GM13976 (cell line): ENCODE measurements at regions not wholly inside any gene's neighbourhood (a gene's known extent, or its start where the extent isn't known, plus 50 kb on each side); places are given as distances from the start of the nearest gene placed in this dataset.

Source experiments
- DNase-seq: peaks from one replicate; pipeline ENCODE4 v3.0.0; 2012; ENCODE audit warnings: low spot score
- in situ Hi-C: fragments of 300-500 bp; cut with MboI; formaldehyde crosslinking; loops from one replicate; pipeline ENCODE4 v1.12.0; 2022; ENCODE audit warnings: low sequenced_read_pairs, mixed read lengths, inconsistent platforms; ENCODE audit not compliant: unreplicated experiment
- TF ChIP-seq, protein P1 (sequence below): IDR thresholded peaks from 2 replicates; pipeline ENCODE4 v1.5.1; 2012; ENCODE audit warnings: borderline replicate concordance, mild to moderate bottlenecking; ENCODE audit not compliant: insufficient read depth; ENCODE audit errors: extremely low read depth, missing control alignments, control extremely low read depth

GRCh38 chr4:31104043-31104442, 383.9 kb downstream of the PCDH7 start:
- no peak for DNase-seq
- in situ Hi-C loops = no loop called here
- TF ChIP-seq, protein P1, sequence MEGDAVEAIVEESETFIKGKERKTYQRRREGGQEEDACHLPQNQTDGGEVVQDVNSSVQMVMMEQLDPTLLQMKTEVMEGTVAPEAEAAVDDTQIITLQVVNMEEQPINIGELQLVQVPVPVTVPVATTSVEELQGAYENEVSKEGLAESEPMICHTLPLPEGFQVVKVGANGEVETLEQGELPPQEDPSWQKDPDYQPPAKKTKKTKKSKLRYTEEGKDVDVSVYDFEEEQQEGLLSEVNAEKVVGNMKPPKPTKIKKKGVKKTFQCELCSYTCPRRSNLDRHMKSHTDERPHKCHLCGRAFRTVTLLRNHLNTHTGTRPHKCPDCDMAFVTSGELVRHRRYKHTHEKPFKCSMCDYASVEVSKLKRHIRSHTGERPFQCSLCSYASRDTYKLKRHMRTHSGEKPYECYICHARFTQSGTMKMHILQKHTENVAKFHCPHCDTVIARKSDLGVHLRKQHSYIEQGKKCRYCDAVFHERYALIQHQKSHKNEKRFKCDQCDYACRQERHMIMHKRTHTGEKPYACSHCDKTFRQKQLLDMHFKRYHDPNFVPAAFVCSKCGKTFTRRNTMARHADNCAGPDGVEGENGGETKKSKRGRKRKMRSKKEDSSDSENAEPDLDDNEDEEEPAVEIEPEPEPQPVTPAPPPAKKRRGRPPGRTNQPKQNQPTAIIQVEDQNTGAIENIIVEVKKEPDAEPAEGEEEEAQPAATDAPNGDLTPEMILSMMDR = no peak

DNA sequence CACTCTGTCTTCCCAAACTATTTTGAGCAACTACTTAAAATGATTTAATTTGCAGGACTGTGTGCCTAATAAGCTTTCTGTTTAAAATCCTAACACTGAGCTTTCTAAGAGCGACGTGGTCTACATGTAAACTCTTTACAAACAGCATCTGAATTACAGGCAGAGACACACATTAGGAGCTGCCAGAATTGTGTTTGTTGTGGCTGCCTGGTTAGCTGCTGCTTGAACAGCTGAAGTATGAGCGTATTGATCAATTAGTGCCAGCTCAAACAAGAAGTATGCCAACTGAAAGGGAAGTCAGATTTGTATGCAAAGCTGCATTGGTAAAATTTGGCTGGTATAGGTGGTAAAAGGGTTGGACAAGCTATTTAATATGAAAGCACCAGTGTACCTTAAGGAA, 384.4 kb downstream of the PCDH7 start:
- in situ Hi-C loops = no loop called here
- DNase-seq = no peak
- TF ChIP-seq, protein P1 = no peak

GRCh38 chr4:31106419-31106818, 386.2 kb downstream of the PCDH7 start:
- no peak for DNase-seq
- TF ChIP-seq, protein P1 = no peak
- in situ Hi-C loops = no loop called here

GRCh38 chr4:31107362-31107761, 387.2 kb downstream of the PCDH7 start:
- DNase-seq = no peak
- TF ChIP-seq, protein P1 = no peak
- in situ Hi-C loops = no loop called here

GRCh38 chr4:31108762-31109161, 388.6 kb downstream of the PCDH7 start:
- no peak for DNase-seq
- TF ChIP-seq, protein P1 = no peak
- in situ Hi-C loops = no loop called here

GRCh38 chr4:31111790-31112189, 391.6 kb downstream of the PCDH7 start:
- TF ChIP-seq, protein P1 = no peak
- DNase-seq = no peak
- in situ Hi-C loops = no loop called here

DNA sequence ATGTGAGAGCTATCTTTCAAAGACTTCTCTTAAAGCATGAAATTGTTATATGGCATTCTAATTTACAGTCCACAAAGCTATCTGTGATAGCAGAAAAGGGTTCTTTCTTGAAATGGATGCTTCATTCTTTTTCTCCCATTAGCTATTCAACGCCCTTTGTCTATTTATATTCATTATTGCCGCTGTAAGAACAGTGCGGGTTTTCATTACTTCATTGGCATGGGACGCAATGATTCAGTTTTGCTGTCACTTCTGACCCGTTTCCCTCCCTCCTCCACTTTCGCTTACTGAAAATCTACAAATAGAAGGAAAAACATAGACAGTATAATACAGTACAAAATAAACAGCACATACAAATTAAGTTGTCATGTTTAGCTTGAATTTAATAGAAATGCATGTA, 394.6 kb downstream of the PCDH7 start:
- TF ChIP-seq, protein P1 = no peak
- DNase-seq = no peak
- in situ Hi-C loops = no loop called here
